ENCODE measurements at regions not wholly inside any gene's neighbourhood (a gene's known extent, or its start where the extent isn't known, plus 50 kb on each side); places are given as distances from the start of the nearest gene placed in this dataset.

DNA sequence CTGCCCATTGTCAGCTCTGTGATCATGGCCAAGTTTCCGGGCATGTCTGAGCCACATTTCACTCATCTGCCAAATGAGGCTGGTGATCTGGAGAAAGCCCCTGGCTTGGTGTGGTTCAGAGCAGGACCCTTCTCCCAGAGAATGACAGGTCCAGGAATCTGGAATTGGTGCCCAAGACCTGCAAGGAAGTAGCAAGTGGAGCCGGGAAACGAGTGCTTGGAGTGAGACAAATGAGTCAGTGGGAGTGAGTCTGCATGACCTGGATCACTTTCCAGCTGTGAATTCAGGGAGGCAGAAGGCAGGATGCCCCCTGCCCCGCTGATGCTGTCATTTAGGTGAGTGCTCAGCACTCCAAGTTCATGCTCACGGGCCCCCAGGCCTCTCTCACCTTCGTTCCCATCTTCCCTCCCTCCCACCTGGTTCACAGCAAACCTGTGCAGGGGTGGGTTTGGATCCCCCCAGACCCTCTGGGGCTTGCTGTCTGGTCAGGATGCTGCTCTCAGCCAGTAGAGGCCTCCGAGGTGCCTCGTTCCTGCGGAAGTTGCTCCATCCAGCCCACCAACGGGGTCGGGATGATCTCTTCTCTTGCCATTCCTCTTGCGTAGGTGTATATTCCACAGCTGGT, 104.4 kb downstream of the INHBB start:
- H3K4me3 ChIP-seq = no peak overlapping the region
- no peak for TF ChIP-seq POLR2AphosphoS5 (IDR thresholded peaks at IDR 0.05)
- TF ChIP-seq, protein P1, sequence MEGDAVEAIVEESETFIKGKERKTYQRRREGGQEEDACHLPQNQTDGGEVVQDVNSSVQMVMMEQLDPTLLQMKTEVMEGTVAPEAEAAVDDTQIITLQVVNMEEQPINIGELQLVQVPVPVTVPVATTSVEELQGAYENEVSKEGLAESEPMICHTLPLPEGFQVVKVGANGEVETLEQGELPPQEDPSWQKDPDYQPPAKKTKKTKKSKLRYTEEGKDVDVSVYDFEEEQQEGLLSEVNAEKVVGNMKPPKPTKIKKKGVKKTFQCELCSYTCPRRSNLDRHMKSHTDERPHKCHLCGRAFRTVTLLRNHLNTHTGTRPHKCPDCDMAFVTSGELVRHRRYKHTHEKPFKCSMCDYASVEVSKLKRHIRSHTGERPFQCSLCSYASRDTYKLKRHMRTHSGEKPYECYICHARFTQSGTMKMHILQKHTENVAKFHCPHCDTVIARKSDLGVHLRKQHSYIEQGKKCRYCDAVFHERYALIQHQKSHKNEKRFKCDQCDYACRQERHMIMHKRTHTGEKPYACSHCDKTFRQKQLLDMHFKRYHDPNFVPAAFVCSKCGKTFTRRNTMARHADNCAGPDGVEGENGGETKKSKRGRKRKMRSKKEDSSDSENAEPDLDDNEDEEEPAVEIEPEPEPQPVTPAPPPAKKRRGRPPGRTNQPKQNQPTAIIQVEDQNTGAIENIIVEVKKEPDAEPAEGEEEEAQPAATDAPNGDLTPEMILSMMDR (IDR thresholded peaks at IDR 0.05) = no peak
- TF ChIP-seq POLR2A (IDR thresholded peaks at IDR 0.05) = no peak
- no peaks in the 10 kb centered on the region for H3K9me3 ChIP-seq
- intact Hi-C loops (cut with DNase I) = no loop called here
- no peak for DNase-seq (ENCODE audit: low spot score)
- no peaks in the 10 kb centered on the region for H3K36me3 ChIP-seq
- no peaks in the 10 kb centered on the region for H3K27me3 ChIP-seq (replicated peaks; ENCODE audit: insufficient read depth)
- H3K4me1 ChIP-seq (replicated peaks) = no peaks in the 10 kb centered on the region
- 94% methylated on average over 12 of the region's 12 CpGs for WGBS
- H3K27ac ChIP-seq = no peak overlapping the region

DNA sequence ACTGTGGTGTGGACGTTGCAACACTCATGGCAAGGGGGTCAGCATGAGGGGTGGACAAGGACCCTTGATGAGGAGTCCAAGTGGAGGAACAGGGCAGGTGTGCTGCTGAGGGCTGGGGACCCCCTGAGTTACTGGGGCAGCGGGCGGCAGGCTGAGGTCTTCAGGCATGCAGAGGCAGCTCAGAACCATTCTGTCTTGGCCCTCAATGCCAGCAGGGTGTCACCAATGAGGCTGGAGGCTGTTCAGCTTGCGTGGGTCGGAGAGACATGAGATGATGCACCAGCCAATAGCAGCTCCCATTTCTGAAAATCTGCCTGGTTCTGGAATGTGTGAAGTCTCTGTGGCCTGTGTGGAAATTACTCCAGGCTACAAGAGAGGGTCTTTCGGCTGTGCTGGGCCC, 105.4 kb downstream of the INHBB start:
- Histone ChIP-seq H3K4me3 (no peak overlapping the region), H3K27ac (no peak overlapping the region), H3K27me3 (replicated peaks; ENCODE audit: insufficient read depth) (no peaks in the 10 kb centered on the region), H3K4me1 (replicated peaks) (no peaks in the 10 kb centered on the region), H3K9me3 (no peaks in the 10 kb centered on the region), H3K36me3 (no peaks in the 10 kb centered on the region)
- TF ChIP-seq POLR2AphosphoS5 (IDR thresholded peaks at IDR 0.05) (no peak), POLR2A (IDR thresholded peaks at IDR 0.05) (no peak)
- TF ChIP-seq, protein P1 (IDR thresholded peaks at IDR 0.05) = no peak
- DNase-seq (ENCODE audit: low spot score) = no peak
- 87% methylated on average over 6 of the region's 6 CpGs for WGBS
- intact Hi-C loops (cut with DNase I) = no loop called here

DNA sequence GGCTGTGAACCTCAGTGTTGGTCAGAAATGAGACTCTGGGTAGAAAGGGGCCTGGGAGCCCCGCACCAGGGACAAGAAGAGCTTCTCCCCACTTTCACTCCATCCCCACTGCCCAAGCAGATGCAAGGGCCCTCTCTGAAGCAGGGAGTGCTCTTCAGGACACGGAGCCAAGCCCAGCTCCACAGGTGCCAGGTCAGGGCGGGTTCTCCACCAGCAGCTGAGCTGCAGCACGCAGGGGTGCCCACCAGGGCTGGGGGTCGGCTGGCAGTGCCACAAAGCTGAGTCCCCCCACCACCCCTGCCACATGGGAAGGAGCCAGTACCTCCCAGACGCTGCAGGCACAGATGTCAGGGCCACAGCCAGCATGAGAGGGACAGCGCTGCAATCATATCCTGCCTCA, 106.2 kb downstream of the INHBB start:
- no peak overlapping the region for H3K27ac ChIP-seq
- H3K4me3 ChIP-seq = no peak overlapping the region
- no peaks in the 10 kb centered on the region for H3K9me3 ChIP-seq
- TF ChIP-seq, protein P1 (IDR thresholded peaks at IDR 0.05) = no peak
- TF ChIP-seq POLR2A (IDR thresholded peaks at IDR 0.05) = no peak
- TF ChIP-seq POLR2AphosphoS5 (IDR thresholded peaks at IDR 0.05) = no peak
- no peak for DNase-seq (ENCODE audit: low spot score)
- no peaks in the 10 kb centered on the region for H3K4me1 ChIP-seq (replicated peaks)
- intact Hi-C loops (cut with DNase I) = no loop called here
- 76% methylated on average over 7 of the region's 7 CpGs for WGBS
- no peaks in the 10 kb centered on the region for H3K36me3 ChIP-seq
- no peaks in the 10 kb centered on the region for H3K27me3 ChIP-seq (replicated peaks; ENCODE audit: insufficient read depth)

DNA sequence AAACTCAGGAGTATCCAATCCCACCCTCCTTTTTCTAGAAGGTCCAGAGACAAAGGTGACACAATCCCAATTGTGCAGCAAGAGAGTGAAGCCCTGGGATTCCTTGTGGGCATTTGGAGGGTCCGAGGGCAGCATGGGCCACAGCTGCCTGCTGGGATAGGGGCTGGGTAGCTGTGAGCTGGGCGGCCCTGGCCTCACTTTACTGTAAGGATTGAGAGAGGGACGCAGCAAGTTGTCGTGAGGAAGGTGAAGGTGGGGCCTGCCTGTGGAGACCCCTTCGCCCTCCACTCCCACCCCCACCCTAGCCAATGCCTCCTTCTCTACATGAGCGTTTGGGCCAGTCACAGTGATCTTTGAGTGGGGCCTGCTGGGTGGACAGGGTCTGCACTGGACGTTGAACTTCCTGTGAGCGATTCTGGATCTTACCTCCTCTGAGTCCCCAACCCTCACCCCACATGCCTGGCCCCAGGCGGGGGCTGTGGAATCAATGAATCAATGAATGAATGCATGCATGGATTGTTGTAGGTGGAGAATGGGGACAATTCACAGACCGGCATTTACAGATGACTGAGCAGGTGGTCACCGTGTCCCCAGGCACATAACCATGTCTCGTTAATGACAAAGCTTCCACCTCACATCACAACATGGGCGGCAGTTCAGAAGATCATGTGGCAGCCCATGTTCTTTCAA, 107.2 kb downstream of the INHBB start:
- no peaks in the 10 kb centered on the region for H3K27me3 ChIP-seq (replicated peaks; ENCODE audit: insufficient read depth)
- 94% methylated on average over 13 of the region's 13 CpGs for WGBS
- no peak for DNase-seq (ENCODE audit: low spot score)

More for the DNA sequence above, 107.2 kb downstream of the INHBB start:
- Histone ChIP-seq H3K4me3 (no peak overlapping the region), H3K4me1 (replicated peaks) (no peaks in the 10 kb centered on the region), H3K36me3 (no peaks in the 10 kb centered on the region), H3K9me3 (no peaks in the 10 kb centered on the region), H3K27ac (no peak overlapping the region)
- TF ChIP-seq POLR2AphosphoS5 (IDR thresholded peaks at IDR 0.05) (no peak), POLR2A (IDR thresholded peaks at IDR 0.05) (no peak)
- TF ChIP-seq, protein P1 (IDR thresholded peaks at IDR 0.05) = no peak
- intact Hi-C loops (cut with DNase I) = no loop called here
